Osteocyte (in vitro differentiated cells): ENCODE measurements at regions not wholly inside any gene's neighbourhood (a gene's known extent, or its start where the extent isn't known, plus 50 kb on each side); places are given as distances from the start of the nearest gene placed in this dataset.
"Not testable (repeated sequence)": the region's sequence is repeated elsewhere in the genome, so short reads cannot be mapped to it uniquely, and the experiment has no call there.

Experiments used
- DNase-seq: peaks from one replicate; pipeline ENCODE4 v3.0.0; 2021; ENCODE audit warnings: mixed read lengths; ENCODE audit not compliant: unreplicated experiment; ENCODE audit errors: extremely low spot score
- H3K27ac Mint-ChIP-seq: one replicate; pipeline ENCODE4 v1.8.0; 2021; ENCODE audit warnings: mild to moderate bottlenecking, mixed read lengths; ENCODE audit not compliant: unreplicated experiment
- H3K27me3 Mint-ChIP-seq: one replicate; pipeline ENCODE4 v1.8.0; 2021; ENCODE audit warnings: mixed read lengths; ENCODE audit not compliant: unreplicated experiment
- H3K36me3 Mint-ChIP-seq: one replicate; pipeline ENCODE4 v1.8.0; 2021; ENCODE audit warnings: mixed read lengths; ENCODE audit not compliant: unreplicated experiment
- H3K4me1 Mint-ChIP-seq: one replicate; pipeline ENCODE4 v1.8.0; 2021; ENCODE audit warnings: mixed read lengths; ENCODE audit not compliant: unreplicated experiment
- H3K4me3 Mint-ChIP-seq: one replicate; pipeline ENCODE4 v1.8.0; 2021; ENCODE audit warnings: mild to moderate bottlenecking, moderate library complexity, mixed read lengths; ENCODE audit not compliant: unreplicated experiment
- H3K9me3 Mint-ChIP-seq: one replicate; pipeline ENCODE4 v1.8.0; 2021; ENCODE audit warnings: mixed read lengths; ENCODE audit not compliant: unreplicated experiment
- TF ChIP-seq, protein P1 (sequence below): fragments of 200-600 bp; sonication (generic); IDR thresholded peaks from 2 replicates; pipeline ENCODE4 v1.5.0; 2021; ENCODE audit warnings: antibody characterized with exemption, mild to moderate bottlenecking, moderate library complexity

DNA sequence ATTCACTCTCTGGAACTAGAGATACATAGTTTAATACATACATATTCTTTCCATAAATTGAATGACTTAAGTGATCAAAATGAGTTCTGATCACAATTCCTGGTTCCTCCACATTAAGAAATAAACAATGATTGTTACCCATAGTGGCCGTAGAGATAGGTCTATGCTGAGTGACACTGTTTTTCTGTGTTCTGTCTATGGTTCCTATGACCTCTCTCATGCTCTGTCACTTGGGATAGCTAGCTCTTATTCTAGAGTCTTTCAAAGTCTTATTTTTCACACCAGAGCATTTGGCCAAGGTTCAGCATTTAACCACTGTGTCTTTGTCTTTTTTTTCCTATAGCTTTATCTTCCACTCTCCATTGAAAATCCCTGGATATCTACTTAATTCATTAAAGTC is 132.4 kb downstream of the GOLGA6L6 start:
- H3K36me3 Mint-ChIP-seq: no peaks in the 10 kb centered on the region
- TF ChIP-seq, protein P1, sequence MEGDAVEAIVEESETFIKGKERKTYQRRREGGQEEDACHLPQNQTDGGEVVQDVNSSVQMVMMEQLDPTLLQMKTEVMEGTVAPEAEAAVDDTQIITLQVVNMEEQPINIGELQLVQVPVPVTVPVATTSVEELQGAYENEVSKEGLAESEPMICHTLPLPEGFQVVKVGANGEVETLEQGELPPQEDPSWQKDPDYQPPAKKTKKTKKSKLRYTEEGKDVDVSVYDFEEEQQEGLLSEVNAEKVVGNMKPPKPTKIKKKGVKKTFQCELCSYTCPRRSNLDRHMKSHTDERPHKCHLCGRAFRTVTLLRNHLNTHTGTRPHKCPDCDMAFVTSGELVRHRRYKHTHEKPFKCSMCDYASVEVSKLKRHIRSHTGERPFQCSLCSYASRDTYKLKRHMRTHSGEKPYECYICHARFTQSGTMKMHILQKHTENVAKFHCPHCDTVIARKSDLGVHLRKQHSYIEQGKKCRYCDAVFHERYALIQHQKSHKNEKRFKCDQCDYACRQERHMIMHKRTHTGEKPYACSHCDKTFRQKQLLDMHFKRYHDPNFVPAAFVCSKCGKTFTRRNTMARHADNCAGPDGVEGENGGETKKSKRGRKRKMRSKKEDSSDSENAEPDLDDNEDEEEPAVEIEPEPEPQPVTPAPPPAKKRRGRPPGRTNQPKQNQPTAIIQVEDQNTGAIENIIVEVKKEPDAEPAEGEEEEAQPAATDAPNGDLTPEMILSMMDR: no peak
- H3K9me3 Mint-ChIP-seq: peaks cover 10% of the 10 kb centered on the region
- H3K27me3 Mint-ChIP-seq: no peaks in the 10 kb centered on the region
- H3K4me1 Mint-ChIP-seq: no peaks in the 10 kb centered on the region
- DNase-seq: no peak
- H3K27ac Mint-ChIP-seq: no peak overlapping the region
- no peak overlapping the region for H3K4me3 Mint-ChIP-seq

DNA sequence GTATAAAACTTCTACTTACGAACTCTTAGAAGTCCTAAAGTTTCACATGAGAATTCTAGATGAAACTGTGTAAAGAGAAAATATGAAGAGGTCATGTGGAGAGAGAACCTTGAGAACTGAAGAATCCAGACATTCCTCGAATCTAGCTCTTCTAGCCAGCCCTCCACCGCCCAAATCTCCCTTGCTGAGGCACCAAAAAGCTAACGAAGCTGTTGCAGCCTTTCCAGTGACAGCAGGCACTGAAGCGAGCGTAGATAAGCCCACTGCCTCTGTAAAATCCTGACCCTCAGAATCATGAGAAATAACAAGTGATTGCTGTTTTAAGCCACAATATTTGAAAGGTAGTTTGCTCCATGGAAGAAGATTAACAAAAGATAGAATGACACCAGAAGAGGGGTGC is 134.0 kb downstream of the GOLGA6L6 start:
- no peak for DNase-seq
- no peaks in the 10 kb centered on the region for H3K36me3 Mint-ChIP-seq
- H3K27me3 Mint-ChIP-seq: no peaks in the 10 kb centered on the region
- peaks cover 8% of the 10 kb centered on the region for H3K9me3 Mint-ChIP-seq
- TF ChIP-seq, protein P1: no peak
- H3K4me1 Mint-ChIP-seq: no peaks in the 10 kb centered on the region
- H3K4me3 Mint-ChIP-seq: no peak overlapping the region
- no peak overlapping the region for H3K27ac Mint-ChIP-seq

DNA sequence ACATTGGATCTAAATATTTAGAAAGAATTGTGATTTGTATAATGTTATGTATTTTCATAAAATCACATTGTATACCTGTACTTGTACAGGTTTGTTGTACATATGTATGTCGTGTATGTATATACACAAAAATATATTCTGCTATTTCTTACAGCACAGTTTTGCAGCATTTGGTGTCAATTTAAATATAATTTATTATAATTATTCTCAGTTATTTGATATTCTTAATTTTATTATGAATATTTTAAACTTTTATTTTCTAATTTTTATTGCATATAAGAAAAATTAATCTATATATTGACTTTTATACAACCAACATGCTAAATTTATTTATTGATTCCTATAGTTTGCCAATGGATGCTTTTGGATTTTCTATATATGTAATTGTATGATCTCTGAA is 137.0 kb downstream of the GOLGA6L6 start:
- not testable (repeated sequence) for H3K4me1 Mint-ChIP-seq, DNase-seq, H3K9me3 Mint-ChIP-seq, H3K27ac Mint-ChIP-seq, H3K4me3 Mint-ChIP-seq, H3K36me3 Mint-ChIP-seq, H3K27me3 Mint-ChIP-seq

DNA sequence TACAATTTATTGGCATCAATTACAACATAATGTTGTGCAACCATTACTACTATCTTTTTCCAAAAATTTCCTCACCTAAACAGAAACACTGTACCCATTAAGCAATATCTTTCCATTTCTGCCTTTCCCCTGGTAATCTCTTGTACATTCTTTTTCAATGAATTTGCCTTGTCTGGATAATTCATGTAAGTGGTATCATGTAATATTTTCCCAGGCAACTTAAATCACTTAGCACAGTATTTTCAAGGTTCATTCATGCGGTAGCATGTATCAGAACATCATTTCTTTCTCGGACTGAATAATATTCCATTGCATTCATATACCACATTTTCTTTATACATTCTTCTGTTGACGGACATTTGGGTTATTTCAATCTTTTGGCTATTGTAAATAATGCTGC is 139.0 kb downstream of the GOLGA6L6 start:
- not testable (repeated sequence) for H3K27ac Mint-ChIP-seq, DNase-seq, H3K27me3 Mint-ChIP-seq, H3K4me1 Mint-ChIP-seq, H3K9me3 Mint-ChIP-seq, H3K36me3 Mint-ChIP-seq, H3K4me3 Mint-ChIP-seq

DNA sequence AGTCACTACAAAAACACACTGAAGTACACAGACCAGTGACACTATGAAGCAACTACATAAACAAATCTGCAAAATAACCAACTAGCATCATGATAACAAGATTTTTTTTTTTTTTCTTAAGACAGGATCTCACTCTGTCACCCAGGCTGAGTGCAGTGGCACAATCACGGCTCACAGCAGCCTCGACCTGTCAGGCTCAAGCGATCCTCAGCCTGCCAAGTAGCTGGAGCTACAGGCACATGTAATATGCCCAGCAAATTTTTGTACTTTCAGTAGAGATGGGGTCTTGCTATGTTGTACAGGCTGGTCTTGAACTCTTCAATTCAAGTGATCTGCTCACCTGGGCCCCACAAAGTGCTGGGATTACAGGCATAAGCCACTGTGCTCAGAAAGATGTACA is 140.5 kb downstream of the GOLGA6L6 start:
- H3K9me3 Mint-ChIP-seq: not testable (repeated sequence)

DNA sequence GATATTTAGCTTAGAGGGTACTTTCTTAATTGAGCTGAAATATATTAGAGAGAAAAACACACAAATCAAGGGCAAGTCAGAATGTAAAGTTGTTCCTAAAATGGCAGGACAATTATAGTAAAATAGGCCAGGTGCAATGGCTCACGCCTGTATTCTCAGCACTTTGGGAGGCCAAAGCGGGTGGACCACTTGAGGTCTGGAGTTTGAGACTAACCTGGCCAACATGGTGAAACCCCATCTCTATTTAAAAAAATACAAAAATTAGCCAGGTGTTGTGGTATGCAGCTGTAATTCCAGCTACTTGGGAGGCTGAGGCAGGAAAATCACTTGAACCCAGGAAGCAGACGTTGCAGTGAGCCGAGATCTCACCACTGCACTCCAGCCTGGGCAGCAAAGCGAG is 142.9 kb downstream of the GOLGA6L6 start:
- not testable (repeated sequence) for H3K4me1 Mint-ChIP-seq, H3K27ac Mint-ChIP-seq, H3K9me3 Mint-ChIP-seq, H3K36me3 Mint-ChIP-seq, H3K4me3 Mint-ChIP-seq, H3K27me3 Mint-ChIP-seq
- DNase-seq: peak; percentile 87

More for the DNA sequence above, 140.5 kb downstream of the GOLGA6L6 start:
- not testable (repeated sequence) for H3K27ac Mint-ChIP-seq, H3K4me1 Mint-ChIP-seq, H3K27me3 Mint-ChIP-seq, H3K36me3 Mint-ChIP-seq, H3K4me3 Mint-ChIP-seq
- peak; percentile 84 for DNase-seq

DNA sequence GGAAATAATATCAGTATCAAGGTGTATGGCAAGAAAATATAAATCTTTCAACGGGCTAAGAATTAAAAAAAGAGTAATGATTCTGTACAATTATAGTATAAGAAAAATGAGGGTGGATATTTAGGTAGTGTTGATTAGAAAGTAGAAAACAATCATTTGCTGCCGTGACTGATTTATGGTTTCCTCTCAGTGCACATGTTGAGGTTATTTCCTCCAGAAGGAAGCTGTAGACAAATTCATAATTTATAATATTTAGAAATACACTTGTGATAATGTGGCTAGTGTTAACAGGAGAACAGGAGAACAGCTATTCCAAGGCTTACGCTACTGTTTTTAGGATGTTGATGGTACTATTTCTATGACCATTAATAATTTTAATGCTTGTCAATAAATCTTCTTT is 153.4 kb downstream of the GOLGA6L6 start:
- not testable (repeated sequence) for H3K9me3 Mint-ChIP-seq, H3K4me3 Mint-ChIP-seq, H3K27ac Mint-ChIP-seq, H3K4me1 Mint-ChIP-seq, H3K27me3 Mint-ChIP-seq, H3K36me3 Mint-ChIP-seq, DNase-seq

DNA sequence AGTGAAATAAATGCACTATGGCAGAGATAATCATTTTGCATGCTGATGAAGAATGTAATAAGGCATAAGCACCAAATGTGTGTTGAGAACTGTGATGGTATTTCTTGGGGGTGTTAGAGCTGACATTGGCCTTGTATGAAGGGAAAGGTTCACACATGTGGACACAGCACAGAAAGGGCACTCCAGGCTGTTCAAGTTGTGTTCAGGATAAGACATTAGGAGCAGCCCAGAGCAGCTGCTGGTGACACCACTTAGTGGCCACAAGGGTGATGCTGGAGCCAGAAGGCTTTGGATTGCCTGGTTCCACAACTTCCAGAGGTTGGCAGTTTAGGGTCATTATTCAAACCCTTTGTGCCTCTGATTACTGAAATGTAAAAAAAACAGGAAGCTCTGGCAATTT is 155.4 kb downstream of the GOLGA6L6 start:
- H3K36me3 Mint-ChIP-seq: no peaks in the 10 kb centered on the region
- TF ChIP-seq, protein P1: no peak
- H3K27ac Mint-ChIP-seq: no peak overlapping the region
- no peaks in the 10 kb centered on the region for H3K4me1 Mint-ChIP-seq
- H3K4me3 Mint-ChIP-seq: no peak overlapping the region
- no peaks in the 10 kb centered on the region for H3K9me3 Mint-ChIP-seq
- H3K27me3 Mint-ChIP-seq: no peaks in the 10 kb centered on the region
- no peak for DNase-seq

DNA sequence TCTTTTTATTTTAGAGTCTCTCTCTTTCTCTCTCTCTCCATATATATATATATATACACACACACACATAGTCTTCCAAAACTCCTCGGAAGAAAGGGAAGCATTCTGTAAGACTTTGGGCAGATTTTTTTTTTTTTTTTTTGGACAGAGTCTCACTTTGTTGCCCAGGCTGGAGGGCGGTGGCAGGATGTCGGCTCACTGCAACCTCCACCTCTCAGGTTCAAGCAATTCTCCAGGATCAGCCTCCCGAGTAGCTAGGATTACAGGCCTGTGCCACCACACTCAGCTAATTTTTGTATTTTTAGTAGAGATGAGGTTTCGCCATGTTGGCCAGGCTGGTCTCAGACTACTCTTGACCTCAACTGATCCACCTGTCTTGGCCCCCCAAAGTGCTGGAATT is 161.4 kb downstream of the GOLGA6L6 start:
- H3K4me3 Mint-ChIP-seq, H3K36me3 Mint-ChIP-seq, H3K27me3 Mint-ChIP-seq, H3K4me1 Mint-ChIP-seq, DNase-seq, H3K27ac Mint-ChIP-seq: not testable (repeated sequence)
- peaks cover 12% of the 10 kb centered on the region for H3K9me3 Mint-ChIP-seq
